Fibroblast of villous mesenchyme (primary cell): ENCODE measurements at regions not wholly inside any gene's neighbourhood (a gene's known extent, or its start where the extent isn't known, plus 50 kb on each side); places are given as distances from the start of the nearest gene placed in this dataset.

ENCODE experiments used
- DNase-seq: peaks from one replicate; pipeline ENCODE4 v3.0.0-alpha.2; 2010; ENCODE audit warnings: low read depth
- H3K4me3 ChIP-seq: 2 replicates; pipeline ENCODE4 v1.5.1; 2011; ENCODE audit warnings: low read depth, mild to moderate bottlenecking, low read length
- TF ChIP-seq, protein P1 (sequence below): IDR thresholded peaks from 2 replicates; pipeline ENCODE4 v1.5.1; 2012; ENCODE audit warnings: low read depth, mild to moderate bottlenecking, low read length; ENCODE audit not compliant: insufficient read depth

DNA sequence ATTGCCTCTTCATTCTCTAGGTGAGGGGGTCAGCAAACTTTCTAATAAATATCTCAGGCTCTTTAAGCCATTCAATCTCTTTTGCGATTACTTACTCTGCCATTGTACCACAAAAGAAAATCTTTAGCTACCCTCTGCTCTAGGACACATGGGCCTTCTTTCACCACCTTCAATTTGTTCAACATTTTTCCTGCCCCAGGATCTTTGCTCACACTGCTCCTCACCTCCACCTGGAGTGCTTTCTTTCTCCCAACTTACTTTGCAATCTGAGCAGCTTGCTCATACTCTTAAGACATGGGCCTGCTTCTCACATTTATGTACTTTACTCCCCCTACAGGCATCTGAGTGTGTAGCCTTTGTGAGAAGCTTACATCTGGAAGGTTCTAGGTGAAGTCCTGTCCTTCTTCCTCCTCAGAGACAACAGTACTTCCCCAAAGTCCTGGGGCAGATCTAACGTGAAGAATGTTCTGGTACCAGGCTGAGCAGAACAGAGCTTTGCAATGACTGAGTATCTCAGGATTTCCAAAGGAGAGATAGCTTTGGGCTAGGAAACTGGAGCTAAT, 55.0 kb upstream of the PRDM5 start:
- TF ChIP-seq, protein P1, sequence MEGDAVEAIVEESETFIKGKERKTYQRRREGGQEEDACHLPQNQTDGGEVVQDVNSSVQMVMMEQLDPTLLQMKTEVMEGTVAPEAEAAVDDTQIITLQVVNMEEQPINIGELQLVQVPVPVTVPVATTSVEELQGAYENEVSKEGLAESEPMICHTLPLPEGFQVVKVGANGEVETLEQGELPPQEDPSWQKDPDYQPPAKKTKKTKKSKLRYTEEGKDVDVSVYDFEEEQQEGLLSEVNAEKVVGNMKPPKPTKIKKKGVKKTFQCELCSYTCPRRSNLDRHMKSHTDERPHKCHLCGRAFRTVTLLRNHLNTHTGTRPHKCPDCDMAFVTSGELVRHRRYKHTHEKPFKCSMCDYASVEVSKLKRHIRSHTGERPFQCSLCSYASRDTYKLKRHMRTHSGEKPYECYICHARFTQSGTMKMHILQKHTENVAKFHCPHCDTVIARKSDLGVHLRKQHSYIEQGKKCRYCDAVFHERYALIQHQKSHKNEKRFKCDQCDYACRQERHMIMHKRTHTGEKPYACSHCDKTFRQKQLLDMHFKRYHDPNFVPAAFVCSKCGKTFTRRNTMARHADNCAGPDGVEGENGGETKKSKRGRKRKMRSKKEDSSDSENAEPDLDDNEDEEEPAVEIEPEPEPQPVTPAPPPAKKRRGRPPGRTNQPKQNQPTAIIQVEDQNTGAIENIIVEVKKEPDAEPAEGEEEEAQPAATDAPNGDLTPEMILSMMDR = peak; percentile 85
- DNase-seq = peak; percentile 74
- no peak overlapping the region for H3K4me3 ChIP-seq

DNA sequence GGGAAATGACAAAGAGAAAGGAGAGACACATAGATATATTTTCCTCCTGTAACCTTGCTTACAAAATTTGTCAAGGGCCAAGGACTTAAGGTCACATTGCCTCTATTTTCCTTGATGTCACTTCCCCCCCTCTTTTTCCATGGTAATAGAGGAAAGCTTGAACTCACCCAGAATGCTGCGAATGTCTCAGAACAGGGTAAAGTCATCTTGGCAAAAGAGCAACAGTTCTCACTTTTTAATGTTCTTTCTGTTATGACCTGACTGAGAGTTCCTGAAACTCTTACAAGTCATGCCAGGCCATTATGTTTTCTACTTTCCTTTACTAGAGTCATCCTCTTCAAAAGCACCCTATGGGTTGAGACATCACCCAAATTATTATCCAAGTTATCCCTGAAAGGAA, 50.7 kb upstream of the PRDM5 start:
- no peak for DNase-seq
- H3K4me3 ChIP-seq = no peak overlapping the region
- TF ChIP-seq, protein P1 = no peak
